Neuron (in vitro differentiated cells): ENCODE measurements at regions not wholly inside any gene's neighbourhood (a gene's known extent, or its start where the extent isn't known, plus 50 kb on each side); places are given as distances from the start of the nearest gene placed in this dataset.

Experiments
- H2AFZ ChIP-seq: one replicate; pipeline ENCODE4 v1.6.1; 2013; ENCODE audit warnings: low read depth, mild to moderate bottlenecking, inconsistent platforms, low read length, moderate library complexity
- H3K27me3 ChIP-seq: one replicate; pipeline ENCODE4 v1.6.1; 2013; ENCODE audit warnings: low read length; ENCODE audit not compliant: insufficient read depth
- H3K36me3 ChIP-seq: one replicate; pipeline ENCODE4 v1.6.1; 2013; ENCODE audit warnings: low read length; ENCODE audit not compliant: insufficient read depth
- H3K4me1 ChIP-seq: one replicate; pipeline ENCODE4 v1.6.1; 2013; ENCODE audit warnings: low read length; ENCODE audit not compliant: insufficient read depth
- H3K4me3 ChIP-seq: 2 replicates; pipeline ENCODE4 v1.5.1; 2013; ENCODE audit warnings: mild to moderate bottlenecking, low read length, moderate library complexity
- H3K9me3 ChIP-seq: one replicate; pipeline ENCODE4 v1.6.1; 2013; ENCODE audit warnings: low read length

DNA sequence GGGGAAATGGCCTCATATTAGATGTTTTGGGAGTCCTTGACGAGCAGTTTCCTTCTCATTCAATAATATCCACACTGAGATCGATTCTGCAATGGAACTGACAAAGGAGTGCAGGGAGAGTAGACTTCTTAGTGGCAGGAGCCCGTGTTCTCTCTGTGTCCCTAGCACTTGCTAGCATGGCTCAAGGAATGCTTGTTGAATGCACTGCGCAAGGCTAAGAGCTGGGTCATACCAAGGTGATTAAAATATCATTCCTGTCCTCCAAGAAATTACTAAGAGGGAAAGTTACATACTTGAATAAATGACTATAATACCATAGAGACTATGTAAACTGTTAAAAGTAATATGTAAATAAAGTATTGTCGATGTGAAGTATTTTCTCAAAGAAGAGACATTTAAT, 630.1 kb downstream of the IRX1 start:
- H3K27me3 ChIP-seq: no peaks in the 10 kb centered on the region
- H3K4me3 ChIP-seq: no peak overlapping the region
- H3K4me1 ChIP-seq: peaks cover 15% of the 10 kb centered on the region
- H3K36me3 ChIP-seq: no peaks in the 10 kb centered on the region
- no peaks in the 10 kb centered on the region for H3K9me3 ChIP-seq
- H2AFZ ChIP-seq: no peak overlapping the region

DNA sequence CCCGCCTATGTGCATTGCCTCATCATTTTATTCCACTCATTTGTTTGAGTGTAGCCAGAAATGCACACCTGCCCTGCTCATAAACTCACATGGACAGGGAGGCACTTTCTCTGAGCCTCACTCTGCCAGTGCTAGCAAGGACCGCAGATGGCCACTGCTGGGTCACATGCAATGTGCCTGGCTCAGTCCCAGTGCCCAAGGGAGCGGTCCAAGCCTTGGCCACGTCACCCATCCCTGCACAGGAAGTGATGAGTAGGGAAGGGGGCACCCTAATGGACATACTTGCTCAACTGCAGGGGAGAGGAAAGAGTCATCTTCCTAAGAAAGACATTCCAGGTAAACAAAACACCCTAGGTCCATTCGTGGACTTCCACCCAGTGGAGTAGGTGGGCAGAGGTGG, 630.9 kb downstream of the IRX1 start:
- Histone ChIP-seq H3K36me3 (no peaks in the 10 kb centered on the region), H3K27me3 (no peaks in the 10 kb centered on the region), H3K4me1 (peaks cover 21% of the 10 kb centered on the region), H2AFZ (no peak overlapping the region), H3K9me3 (no peaks in the 10 kb centered on the region), H3K4me3 (no peak overlapping the region)

DNA sequence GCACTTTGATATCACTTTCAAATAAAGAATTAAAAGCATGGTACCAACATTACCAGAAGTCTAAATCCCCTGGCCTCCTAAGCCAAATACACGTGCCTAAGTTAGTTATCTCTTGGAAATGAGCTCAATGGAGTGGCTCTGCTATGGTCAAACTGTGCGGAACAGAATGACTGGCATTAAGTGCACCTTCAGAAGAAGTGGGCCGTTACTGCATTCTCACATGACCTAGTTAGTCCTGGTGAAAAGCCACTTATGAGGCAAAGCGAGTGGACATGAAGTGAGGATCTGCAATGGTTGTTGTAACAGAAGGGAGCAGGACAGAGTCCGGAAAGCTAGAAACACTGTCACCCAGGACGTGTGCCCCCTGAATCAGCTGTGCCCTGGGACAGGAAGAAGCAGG, 633.1 kb downstream of the IRX1 start:
- Histone ChIP-seq H3K36me3 (no peaks in the 10 kb centered on the region), H3K4me1 (peaks cover 34% of the 10 kb centered on the region), H2AFZ (no peak overlapping the region), H3K4me3 (no peak overlapping the region), H3K27me3 (no peaks in the 10 kb centered on the region), H3K9me3 (no peaks in the 10 kb centered on the region)

DNA sequence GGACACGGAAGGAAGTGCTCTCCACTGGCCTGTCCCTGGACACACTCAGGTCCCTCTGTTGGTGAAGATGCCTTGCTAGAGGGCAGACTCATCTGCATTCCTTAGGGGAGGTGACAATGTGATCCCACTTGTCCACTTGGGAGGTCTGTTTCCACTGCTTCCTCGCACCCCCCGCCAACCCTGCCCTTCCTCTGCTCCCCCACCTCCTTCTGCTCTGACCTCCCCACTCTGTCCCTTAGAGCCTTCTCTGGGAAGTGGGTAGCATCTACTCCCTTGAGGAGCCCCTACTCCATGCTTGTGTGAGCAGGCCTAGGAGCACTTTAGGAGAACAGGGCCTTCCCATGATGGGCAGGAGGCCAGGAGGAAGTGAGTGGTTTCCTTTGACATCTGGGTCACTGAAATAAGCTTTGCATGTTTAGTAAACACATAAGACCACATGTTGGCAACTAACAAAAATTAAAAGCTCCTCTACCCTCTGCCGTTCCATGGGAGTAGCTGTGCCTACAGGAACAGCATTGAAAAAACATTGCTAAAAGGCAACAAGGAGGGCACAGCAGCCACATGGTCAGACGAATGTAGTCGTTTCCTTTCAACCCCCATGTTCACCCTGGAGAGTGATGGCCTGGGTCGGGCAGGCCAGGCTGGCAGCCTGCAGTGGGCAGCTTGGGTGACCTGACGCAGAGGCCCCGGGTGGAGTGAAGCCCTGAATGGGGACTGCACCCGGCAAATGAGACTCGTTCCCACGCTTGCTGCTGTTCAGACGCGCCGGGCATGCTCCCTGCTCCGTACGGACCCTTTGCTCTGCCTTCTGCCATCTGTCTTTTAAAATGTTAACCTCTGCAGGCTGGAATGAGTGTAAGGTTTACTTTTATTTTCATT, 634.0 kb downstream of the IRX1 start:
- no peaks in the 10 kb centered on the region for H3K27me3 ChIP-seq
- peaks cover 34% of the 10 kb centered on the region for H3K4me1 ChIP-seq
- peak overlapping the region; percentile 33 for H2AFZ ChIP-seq
- no peaks in the 10 kb centered on the region for H3K36me3 ChIP-seq
- H3K4me3 ChIP-seq: peak overlapping the region; percentile 34
- H3K9me3 ChIP-seq: no peaks in the 10 kb centered on the region

DNA sequence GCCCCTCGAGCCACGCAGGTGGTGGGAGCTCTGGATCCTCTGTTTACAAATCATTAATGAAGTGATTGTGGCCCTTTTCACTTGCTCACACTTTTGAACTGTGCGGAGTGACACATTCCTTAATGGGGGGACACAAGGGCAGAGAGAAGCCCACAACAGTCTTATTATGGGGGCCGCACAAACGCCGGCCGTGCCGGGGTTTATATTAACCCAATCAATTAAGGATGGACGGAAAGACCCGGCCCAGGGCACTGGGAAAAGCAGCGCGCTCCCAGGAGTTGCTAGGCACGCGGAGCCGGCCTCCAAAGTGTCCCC, 634.8 kb downstream of the IRX1 start:
- no peaks in the 10 kb centered on the region for H3K36me3 ChIP-seq
- no peaks in the 10 kb centered on the region for H3K27me3 ChIP-seq
- H2AFZ ChIP-seq: peak overlapping the region; percentile 33
- peak overlapping the region; percentile 34 for H3K4me3 ChIP-seq
- peaks cover 34% of the 10 kb centered on the region for H3K4me1 ChIP-seq
- no peaks in the 10 kb centered on the region for H3K9me3 ChIP-seq

DNA sequence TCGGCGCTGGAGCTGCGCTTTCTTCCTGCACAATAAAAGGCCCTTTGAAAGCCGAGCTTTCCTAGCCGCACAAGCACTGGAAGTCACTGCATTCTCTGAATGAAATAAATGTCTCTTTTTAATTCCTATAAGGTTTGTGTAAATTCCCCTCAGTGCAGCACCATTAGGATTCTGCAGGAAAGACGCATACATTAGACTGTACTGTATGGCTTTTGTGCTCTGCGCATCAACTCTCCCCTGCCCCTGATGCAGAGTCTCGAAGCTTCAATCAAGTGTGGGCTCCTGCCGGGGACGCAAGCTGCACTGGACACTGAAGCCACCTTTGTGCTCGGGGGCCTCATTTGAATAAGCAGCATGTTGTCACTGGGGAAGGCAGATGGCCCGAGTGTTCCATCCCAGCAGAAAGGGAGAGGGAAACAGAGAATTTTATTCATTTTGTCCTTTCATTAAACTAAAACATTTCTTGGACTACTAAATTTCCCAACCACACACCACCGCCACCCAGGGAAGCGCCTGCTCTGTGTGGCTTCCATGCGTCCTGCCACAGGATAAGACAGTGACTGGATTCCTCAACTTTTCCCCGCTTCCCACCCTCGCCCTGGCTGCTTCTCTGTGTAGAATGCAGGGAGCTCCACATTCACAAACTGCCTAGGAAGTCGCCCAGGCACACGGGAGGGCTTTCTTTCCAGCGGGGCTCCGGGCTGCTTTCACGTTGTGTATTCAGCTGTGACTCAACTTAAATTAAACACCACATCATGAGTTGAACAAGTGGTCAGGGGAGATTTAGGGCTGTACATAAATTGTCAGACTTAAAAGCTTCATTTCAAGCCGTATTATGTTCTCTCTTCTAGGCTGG, 635.4 kb downstream of the IRX1 start:
- H3K4me3 ChIP-seq: peak overlapping the region; percentile 34
- H2AFZ ChIP-seq: peak overlapping the region; percentile 33
- peaks cover 34% of the 10 kb centered on the region for H3K4me1 ChIP-seq
- H3K27me3 ChIP-seq: no peaks in the 10 kb centered on the region
- H3K9me3 ChIP-seq: no peaks in the 10 kb centered on the region
- H3K36me3 ChIP-seq: no peaks in the 10 kb centered on the region

DNA sequence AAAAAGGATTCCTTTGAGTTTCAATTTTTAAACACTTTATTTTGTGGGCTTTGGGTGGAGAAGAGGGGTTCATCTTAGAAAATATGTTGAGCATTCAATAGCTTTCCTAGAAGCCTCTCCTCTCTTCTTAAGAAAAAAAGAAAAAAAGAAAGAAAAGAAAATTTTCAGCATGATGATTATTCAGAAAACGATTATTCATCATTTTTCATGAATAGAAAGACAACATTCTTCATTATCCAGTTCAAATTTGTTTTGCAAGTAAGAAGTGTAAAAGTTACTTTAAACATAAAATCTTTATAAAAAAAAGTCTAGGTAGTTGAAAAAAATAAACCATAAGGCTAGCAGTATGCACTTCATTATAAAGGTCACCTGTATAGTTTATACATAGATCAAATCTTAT, 636.5 kb downstream of the IRX1 start:
- Histone ChIP-seq H3K27me3 (no peaks in the 10 kb centered on the region), H3K4me3 (peak overlapping the region; percentile 34), H3K4me1 (peaks cover 34% of the 10 kb centered on the region), H3K36me3 (no peaks in the 10 kb centered on the region), H3K9me3 (no peaks in the 10 kb centered on the region), H2AFZ (peak overlapping the region; percentile 33)

DNA sequence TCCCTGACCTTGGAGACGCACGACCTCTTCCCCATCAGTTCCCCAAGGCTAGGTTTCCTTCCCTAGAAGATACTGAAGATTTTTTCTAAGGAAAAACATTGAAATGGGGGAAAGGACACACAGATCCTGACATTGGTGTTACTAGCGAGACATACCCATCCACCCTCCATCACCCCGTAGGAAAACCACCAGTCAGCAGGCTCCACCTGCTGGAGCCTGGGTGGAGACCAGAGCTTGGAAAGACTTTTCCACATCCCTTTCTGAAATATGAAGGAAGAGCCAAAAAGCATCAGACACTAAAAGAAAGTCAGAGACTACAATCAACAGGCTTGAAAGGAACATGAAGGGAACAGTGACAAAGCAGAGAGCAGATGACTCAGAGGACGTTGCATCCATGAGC, 638.0 kb downstream of the IRX1 start:
- Histone ChIP-seq H3K36me3 (no peaks in the 10 kb centered on the region), H3K4me3 (no peak overlapping the region), H2AFZ (no peak overlapping the region), H3K9me3 (no peaks in the 10 kb centered on the region), H3K4me1 (peaks cover 34% of the 10 kb centered on the region), H3K27me3 (no peaks in the 10 kb centered on the region)

DNA sequence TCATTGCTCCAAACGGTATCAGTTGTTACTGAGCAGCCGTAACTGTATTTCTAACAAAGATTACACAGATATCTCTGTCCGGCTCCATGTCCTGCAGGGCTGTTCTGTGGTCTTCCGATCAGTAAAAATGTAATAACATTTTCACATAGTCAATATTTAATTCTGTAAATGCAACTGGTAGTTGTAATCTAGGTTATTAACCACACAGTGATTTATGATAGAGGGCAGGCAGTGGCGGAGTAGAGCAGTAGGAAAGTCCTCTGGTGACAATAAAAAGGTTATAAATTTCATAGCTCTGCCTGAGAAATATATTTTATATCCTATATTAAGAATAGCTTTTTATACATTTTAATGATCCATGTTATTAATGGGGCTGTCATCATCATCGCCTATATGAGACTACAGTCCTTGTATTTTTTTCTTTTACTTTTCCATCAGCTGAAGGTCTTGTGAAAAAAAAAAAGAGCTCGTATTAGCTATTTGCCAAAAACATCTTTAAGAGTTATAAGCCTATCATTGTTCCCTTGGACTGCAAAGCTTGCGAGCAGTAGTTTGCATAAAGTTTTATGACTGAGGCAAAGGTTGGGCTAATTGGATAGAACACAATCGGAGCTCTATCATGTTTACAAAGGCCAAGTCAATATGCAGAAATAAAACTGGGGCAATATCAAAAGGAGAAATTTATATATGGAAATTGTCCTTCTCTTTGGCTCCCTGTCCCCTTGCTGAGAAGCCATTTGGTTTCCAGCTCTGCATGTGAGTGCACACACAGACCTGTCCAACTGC, 648.0 kb downstream of the IRX1 start:
- H3K36me3 ChIP-seq: no peaks in the 10 kb centered on the region
- no peaks in the 10 kb centered on the region for H3K4me1 ChIP-seq
- H3K9me3 ChIP-seq: no peaks in the 10 kb centered on the region
- H3K4me3 ChIP-seq: no peak overlapping the region
- H2AFZ ChIP-seq: no peak overlapping the region
- H3K27me3 ChIP-seq: no peaks in the 10 kb centered on the region

DNA sequence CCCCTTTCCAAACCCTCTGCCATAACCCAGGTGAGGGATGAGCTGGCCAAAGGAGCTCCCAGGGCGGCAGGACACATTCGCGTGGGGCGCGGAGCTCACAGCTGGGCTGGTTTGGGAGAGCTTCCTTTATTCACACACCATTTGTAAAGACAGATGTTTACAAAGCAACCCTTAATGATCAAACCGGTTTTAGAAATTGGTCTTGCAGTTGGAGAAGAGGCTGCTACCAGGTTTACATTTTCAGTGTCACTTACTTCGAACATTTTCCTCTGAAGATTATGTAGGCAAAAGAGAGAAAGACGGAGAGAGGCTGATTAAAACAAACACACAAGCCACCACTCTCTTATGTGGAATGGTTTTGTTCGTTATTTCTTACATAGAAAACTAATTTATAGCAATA, 648.7 kb downstream of the IRX1 start:
- H3K27me3 ChIP-seq: no peaks in the 10 kb centered on the region
- no peaks in the 10 kb centered on the region for H3K9me3 ChIP-seq
- H3K4me1 ChIP-seq: no peaks in the 10 kb centered on the region
- H3K4me3 ChIP-seq: no peak overlapping the region
- H2AFZ ChIP-seq: no peak overlapping the region
- H3K36me3 ChIP-seq: no peaks in the 10 kb centered on the region

DNA sequence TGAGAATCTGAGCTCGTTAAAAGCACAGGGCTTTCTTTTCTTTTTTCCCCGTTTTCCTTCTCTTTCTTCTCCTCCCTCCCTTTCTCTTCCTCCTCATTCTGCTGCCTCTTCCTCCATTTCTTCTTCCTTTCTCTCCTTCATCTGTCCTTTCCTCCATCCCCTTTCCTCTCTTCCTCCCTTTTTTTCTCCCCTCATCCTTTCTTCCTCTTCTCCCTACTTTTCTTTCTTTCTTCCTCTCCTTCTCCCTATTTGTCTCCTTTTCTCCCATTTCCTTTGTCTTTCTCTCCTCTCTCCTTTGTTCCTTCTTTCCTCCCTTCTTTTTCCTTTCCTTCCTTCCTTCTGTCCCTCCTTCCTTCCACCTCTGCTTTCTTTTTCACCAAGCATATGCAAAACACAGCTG, 649.4 kb downstream of the IRX1 start:
- Histone ChIP-seq H3K36me3 (no peaks in the 10 kb centered on the region), H3K4me1 (no peaks in the 10 kb centered on the region), H3K4me3 (no peak overlapping the region), H3K27me3 (no peaks in the 10 kb centered on the region), H2AFZ (no peak overlapping the region), H3K9me3 (no peaks in the 10 kb centered on the region)

DNA sequence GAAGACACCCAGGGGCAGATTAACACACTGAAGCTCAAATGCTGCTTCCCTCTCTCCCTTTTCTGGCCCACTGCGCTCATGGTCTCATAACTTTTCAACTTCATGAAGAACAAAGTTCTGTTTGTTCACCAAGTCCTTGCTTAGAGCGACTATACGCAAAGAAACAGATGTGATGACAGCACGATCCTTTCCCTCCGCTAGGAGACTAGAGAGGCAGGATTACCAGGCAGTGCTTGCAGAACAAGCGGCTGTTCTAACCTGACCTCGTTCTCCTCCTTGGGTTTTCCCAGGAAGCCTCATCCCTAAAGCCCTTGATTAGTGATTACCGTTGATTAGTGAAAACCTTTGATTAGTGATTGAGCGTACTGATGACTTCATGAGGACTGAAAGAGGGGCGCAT, 649.9 kb downstream of the IRX1 start:
- Histone ChIP-seq H3K27me3 (no peaks in the 10 kb centered on the region), H3K9me3 (no peaks in the 10 kb centered on the region), H2AFZ (no peak overlapping the region), H3K4me1 (no peaks in the 10 kb centered on the region), H3K4me3 (no peak overlapping the region), H3K36me3 (no peaks in the 10 kb centered on the region)

DNA sequence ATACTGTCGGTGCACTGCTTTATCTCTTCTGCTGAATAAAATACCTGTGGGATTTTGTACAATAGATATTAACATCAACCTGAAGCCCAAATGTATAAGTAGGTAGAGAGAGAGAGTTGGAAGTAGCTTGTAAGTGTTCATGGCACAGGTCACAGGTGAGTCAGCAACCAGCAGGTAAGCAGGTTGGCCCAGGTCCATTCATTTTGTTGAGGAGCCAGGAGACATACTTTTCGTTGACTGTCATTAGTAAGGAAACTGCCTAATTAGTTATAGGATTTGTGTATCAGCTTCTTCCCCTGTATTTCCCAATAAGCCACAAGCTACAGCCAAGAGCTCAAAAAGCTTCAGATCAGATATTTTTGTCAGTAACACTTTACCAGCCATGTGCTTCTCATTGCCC, 650.8 kb downstream of the IRX1 start:
- Histone ChIP-seq H3K9me3 (no peaks in the 10 kb centered on the region), H3K36me3 (no peaks in the 10 kb centered on the region), H2AFZ (no peak overlapping the region)

More for the DNA sequence above, 650.8 kb downstream of the IRX1 start:
- H3K4me3 ChIP-seq: no peak overlapping the region
- H3K27me3 ChIP-seq: no peaks in the 10 kb centered on the region
- no peaks in the 10 kb centered on the region for H3K4me1 ChIP-seq
